ENCODE measurements at regions not wholly inside any gene's neighbourhood (a gene's known extent, or its start where the extent isn't known, plus 50 kb on each side); places are given as distances from the start of the nearest gene placed in this dataset.

GRCh38 chr22:22061085-22062077, 78.8 kb upstream of the TOP3B start (continued):
- TF ChIP-seq CHD7 (IDR thresholded peaks at IDR 0.05; ENCODE audit: insufficient replicate concordance, low read length) (no peak), BACH1 (IDR thresholded peaks at IDR 0.05; ENCODE audit: low read length) (no peak), PHF8 (conservative IDR thresholded peaks at IDR 0.05; ENCODE audit: low read depth, low read length) (no peak), SAP30 (IDR thresholded peaks at IDR 0.05; ENCODE audit: insufficient read depth, insufficient replicate concordance, low read length) (no peak), POLR2A (IDR thresholded peaks at IDR 0.05; ENCODE audit: control extremely low read depth in 1 of 2, low read depth in 2 of 2, low read length in 2 of 2) (no peak), SIRT6 (IDR thresholded peaks at IDR 0.05; ENCODE audit: low read length) (no peak), ASH2L (IDR thresholded peaks at IDR 0.05; ENCODE audit: low read length) (no peak), EZH2 (IDR thresholded peaks at IDR 0.05; ENCODE audit: low read depth, low read length, severe bottlenecking) (no peak), CEBPB (IDR thresholded peaks at IDR 0.05; ENCODE audit: low read depth, low read length) (no peak)
